ENCODE measurements at regions not wholly inside any gene's neighbourhood (a gene's known extent, or its start where the extent isn't known, plus 50 kb on each side); places are given as distances from the start of the nearest gene placed in this dataset.

- DNase-seq (ENCODE audit: low read depth): no peak
- no peak for FAIRE-seq
- Histone ChIP-seq H3K27me3 (ENCODE audit: control insufficient read depth, insufficient read depth, low read length) (no peaks in the 10 kb centered on the region), H3K4me3 (ENCODE audit: low read depth, low read length) (no peak overlapping the region), H3K36me3 (ENCODE audit: control insufficient read depth, insufficient read depth, low read length) (no peaks in the 10 kb centered on the region)
- no peak for TF ChIP-seq CTCF (IDR thresholded peaks at IDR 0.05; ENCODE audit: insufficient read depth, low read length, severe bottlenecking)
Observed at GRCh38 chr2:57760381-57760801, 286.2 kb upstream of the VRK2 start.

- no peak overlapping the region for H3K4me3 ChIP-seq (ENCODE audit: low read depth, low read length)
- TF ChIP-seq CTCF (IDR thresholded peaks at IDR 0.05; ENCODE audit: insufficient read depth, low read length, severe bottlenecking): no peak
- DNase-seq (ENCODE audit: low read depth) (no peak), FAIRE-seq (no peak)
- H3K27me3 ChIP-seq (ENCODE audit: control insufficient read depth, insufficient read depth, low read length): no peaks in the 10 kb centered on the region
- no peaks in the 10 kb centered on the region for H3K36me3 ChIP-seq (ENCODE audit: control insufficient read depth, insufficient read depth, low read length)
Observed at GRCh38 chr2:57776916-57777315, 269.7 kb upstream of the VRK2 start.

GRCh38 chr2:57782587-57782986 lies 264.0 kb upstream of the VRK2 start:
- Histone ChIP-seq H3K27me3 (ENCODE audit: control insufficient read depth, insufficient read depth, low read length) (no peaks in the 10 kb centered on the region), H3K36me3 (ENCODE audit: control insufficient read depth, insufficient read depth, low read length) (no peaks in the 10 kb centered on the region), H3K4me3 (ENCODE audit: low read depth, low read length) (no peak overlapping the region)
- FAIRE-seq (no peak), DNase-seq (ENCODE audit: low read depth) (no peak)
- no peak for TF ChIP-seq CTCF (IDR thresholded peaks at IDR 0.05; ENCODE audit: insufficient read depth, low read length, severe bottlenecking)

GRCh38 chr2:57793310-57793709 lies 253.3 kb upstream of the VRK2 start:
- H3K36me3 ChIP-seq (ENCODE audit: control insufficient read depth, insufficient read depth, low read length): no peaks in the 10 kb centered on the region
- DNase-seq (ENCODE audit: low read depth) (no peak), FAIRE-seq (no peak)
- H3K4me3 ChIP-seq (ENCODE audit: low read depth, low read length): no peak overlapping the region
- no peak for TF ChIP-seq CTCF (IDR thresholded peaks at IDR 0.05; ENCODE audit: insufficient read depth, low read length, severe bottlenecking)
- H3K27me3 ChIP-seq (ENCODE audit: control insufficient read depth, insufficient read depth, low read length): no peaks in the 10 kb centered on the region

- Histone ChIP-seq H3K27me3 (ENCODE audit: control insufficient read depth, insufficient read depth, low read length) (no peaks in the 10 kb centered on the region), H3K4me3 (ENCODE audit: low read depth, low read length) (no peak overlapping the region), H3K36me3 (ENCODE audit: control insufficient read depth, insufficient read depth, low read length) (no peaks in the 10 kb centered on the region)
- TF ChIP-seq CTCF (IDR thresholded peaks at IDR 0.05; ENCODE audit: insufficient read depth, low read length, severe bottlenecking): no peak
- DNase-seq (ENCODE audit: low read depth) (no peak), FAIRE-seq (no peak)
Observed at GRCh38 chr2:57796527-57796926, 250.1 kb upstream of the VRK2 start.

- Histone ChIP-seq H3K27me3 (ENCODE audit: control insufficient read depth, insufficient read depth, low read length) (no peaks in the 10 kb centered on the region), H3K36me3 (ENCODE audit: control insufficient read depth, insufficient read depth, low read length) (no peaks in the 10 kb centered on the region), H3K4me3 (ENCODE audit: low read depth, low read length) (no peak overlapping the region)
- TF ChIP-seq CTCF (IDR thresholded peaks at IDR 0.05; ENCODE audit: insufficient read depth, low read length, severe bottlenecking): no peak
- no peak for DNase-seq (ENCODE audit: low read depth)
- no peak for FAIRE-seq
Observed at GRCh38 chr2:57798346-57798745, 248.3 kb upstream of the VRK2 start.
